GM10266 (cell line): ENCODE measurements at regions not wholly inside any gene's neighbourhood (a gene's known extent, or its start where the extent isn't known, plus 50 kb on each side); places are given as distances from the start of the nearest gene placed in this dataset.

Source experiments
- DNase-seq: peaks from one replicate; pipeline ENCODE4 v3.0.0; 2012; ENCODE audit errors: extremely low spot score
- TF ChIP-seq, protein P1 (sequence below): IDR thresholded peaks from 2 replicates; pipeline ENCODE4 v1.5.1; 2012; ENCODE audit warnings: mild to moderate bottlenecking, low read depth; ENCODE audit not compliant: control insufficient read depth, insufficient read depth; ENCODE audit errors: missing control alignments

DNA sequence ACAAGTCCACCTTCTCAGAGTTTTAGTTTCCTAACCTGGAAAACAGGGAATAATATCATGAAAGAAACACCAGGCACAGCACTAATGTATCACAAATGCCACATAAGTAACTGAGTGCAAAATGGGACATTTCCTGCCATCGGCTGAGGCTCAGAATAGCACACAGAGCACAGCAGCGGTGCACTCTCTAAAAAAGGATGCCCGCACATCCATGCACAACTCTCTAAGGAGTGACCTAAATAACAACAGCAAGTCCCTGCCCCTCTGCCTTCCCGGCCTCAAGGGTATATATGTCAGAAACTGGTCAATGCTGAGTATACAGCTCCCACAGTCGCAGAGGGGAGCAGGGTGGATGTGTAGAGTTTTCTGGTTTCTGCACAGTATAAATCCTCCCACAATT, 100.1 kb upstream of the ERG start:
- no peak for DNase-seq
- TF ChIP-seq, protein P1, sequence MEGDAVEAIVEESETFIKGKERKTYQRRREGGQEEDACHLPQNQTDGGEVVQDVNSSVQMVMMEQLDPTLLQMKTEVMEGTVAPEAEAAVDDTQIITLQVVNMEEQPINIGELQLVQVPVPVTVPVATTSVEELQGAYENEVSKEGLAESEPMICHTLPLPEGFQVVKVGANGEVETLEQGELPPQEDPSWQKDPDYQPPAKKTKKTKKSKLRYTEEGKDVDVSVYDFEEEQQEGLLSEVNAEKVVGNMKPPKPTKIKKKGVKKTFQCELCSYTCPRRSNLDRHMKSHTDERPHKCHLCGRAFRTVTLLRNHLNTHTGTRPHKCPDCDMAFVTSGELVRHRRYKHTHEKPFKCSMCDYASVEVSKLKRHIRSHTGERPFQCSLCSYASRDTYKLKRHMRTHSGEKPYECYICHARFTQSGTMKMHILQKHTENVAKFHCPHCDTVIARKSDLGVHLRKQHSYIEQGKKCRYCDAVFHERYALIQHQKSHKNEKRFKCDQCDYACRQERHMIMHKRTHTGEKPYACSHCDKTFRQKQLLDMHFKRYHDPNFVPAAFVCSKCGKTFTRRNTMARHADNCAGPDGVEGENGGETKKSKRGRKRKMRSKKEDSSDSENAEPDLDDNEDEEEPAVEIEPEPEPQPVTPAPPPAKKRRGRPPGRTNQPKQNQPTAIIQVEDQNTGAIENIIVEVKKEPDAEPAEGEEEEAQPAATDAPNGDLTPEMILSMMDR: no peak

DNA sequence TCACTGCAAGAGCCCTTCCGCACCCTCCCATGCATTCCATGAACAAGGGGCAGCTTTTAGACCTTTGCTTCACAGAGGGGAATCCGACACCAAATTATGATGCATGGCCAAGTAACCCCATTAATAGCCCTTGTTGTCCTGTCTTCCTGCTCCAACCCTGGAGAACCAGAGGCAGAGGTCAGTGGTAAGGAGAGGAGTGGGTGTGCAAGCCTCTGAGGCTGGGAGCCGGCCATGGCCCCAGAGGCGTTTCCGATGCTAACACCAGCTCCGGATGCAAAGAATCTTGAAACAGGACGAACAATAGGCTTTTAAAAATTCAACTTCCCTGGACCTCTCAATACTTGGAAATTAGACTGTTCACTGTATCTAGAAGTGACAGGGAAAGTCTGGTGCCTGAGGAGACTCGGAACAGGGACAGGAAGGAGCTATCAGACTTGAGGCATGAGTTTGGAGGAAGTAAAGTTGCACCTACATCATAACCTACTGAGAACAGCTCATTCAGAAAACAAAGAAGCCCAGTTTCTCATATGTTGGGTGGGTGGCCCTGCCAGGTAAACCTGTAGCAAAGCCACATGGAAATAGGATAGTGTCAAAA, 101.2 kb upstream of the ERG start:
- TF ChIP-seq, protein P1: no peak
- DNase-seq: no peak

DNA sequence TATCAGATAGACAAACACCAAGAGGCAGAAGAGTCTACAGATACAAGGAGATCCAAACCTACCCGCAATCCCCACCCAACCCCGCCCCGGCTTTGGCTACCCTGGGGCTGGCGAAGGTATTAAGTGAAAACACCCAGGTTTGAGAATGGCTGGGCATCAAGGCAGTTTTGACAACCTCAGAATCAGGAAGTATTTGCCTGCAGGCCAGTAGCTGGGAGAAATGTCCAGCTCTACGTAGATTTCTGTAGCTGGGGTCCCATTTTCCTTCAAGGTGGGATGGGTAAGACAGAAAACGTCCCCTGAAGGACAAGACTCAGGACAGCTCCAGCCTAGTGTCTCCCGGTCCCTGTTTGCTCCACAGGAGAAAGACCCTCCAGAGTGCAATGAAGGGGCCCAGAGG, 101.8 kb upstream of the ERG start:
- no peak for DNase-seq
- TF ChIP-seq, protein P1: no peak

DNA sequence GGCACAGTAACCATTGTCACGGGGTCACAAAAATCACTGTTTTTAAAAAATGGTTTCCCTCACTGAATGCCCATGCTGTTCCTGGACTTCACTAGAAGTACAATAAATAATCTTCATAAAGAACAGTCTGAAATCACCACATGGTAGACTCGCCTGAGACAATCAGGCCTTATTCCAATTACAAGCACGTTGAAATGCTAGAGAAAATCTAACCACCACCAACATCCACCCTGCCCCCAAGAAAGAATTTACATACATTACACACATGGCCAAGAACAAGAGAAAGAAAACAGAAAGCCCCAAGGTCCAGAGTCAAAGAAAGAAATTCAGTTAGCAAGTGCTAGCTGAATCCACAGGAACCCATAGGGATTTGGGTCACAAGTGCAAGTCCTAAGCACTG, 107.0 kb upstream of the ERG start:
- TF ChIP-seq, protein P1: no peak
- no peak for DNase-seq

DNA sequence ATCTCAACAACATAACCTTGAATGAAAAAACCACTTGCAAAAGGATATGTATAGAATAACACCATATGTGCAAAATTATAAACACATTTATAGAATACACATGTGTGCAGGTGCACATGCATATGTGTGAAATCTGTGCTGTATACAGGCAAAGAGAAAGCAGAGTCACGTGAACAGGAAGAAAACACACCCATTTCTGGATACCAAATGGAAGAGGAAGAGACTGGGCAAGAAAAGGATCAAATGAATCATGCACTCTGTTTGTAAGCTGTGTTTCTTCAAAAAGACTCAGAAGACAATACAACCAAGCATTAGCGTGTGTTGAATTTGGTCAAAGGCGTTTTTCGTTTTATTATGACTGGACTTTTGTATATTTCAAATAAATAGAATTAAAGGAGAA, 111.3 kb upstream of the ERG start:
- TF ChIP-seq, protein P1: no peak
- no peak for DNase-seq

DNA sequence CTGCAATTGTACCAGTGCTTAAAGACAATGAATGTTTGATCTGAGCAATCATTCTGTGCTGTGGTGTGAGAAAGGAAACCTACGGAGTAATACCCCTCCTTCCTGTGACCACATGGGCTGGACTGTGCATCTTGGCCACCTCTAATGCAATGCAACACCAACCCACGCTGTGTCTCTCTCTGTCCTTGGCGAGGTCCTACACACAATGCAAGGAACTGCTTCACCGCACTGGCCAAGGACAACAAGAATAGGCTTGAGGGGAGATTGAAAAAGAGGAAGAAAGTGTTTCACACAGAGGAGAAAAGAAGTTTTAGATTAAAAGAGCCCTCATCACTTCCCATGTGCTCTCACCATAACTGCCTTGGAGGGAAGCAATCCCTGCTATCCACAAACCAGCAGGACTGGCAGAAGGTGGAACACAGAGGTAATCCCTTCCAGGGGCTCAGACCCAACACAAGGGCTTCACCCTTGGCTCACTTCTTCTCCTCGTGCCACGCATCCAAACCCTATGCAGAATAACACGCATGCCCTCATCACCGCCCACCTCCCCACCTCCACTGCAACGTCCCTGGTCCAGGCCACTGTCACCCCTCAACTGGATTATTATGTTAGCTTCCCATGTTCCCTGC, 112.5 kb upstream of the ERG start:
- TF ChIP-seq, protein P1: no peak
- DNase-seq: no peak

DNA sequence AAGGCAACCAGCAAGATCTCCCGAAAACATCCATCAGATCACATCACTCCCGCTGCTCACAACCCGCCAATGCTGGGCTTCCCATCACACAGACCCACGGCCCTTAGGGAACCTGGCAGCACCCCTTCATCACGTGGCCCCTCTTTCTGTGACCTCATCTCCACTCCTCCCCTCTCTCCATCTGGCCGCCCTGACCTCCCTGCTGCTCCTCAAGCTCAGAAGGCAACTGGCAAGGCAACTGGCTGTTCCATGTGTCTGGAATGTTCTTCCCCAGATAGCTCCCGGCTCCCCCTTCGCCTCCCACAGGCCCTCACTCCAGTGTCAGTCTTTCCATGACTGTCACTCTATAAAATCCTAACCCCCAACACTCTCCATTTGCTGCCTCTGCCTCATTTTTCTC, 113.0 kb upstream of the ERG start:
- TF ChIP-seq, protein P1: no peak
- DNase-seq: no peak
